CD14-positive monocyte (primary cell): ENCODE measurements at regions not wholly inside any gene's neighbourhood (a gene's known extent, or its start where the extent isn't known, plus 50 kb on each side); places are given as distances from the start of the nearest gene placed in this dataset.

ENCODE experiments used
- DNase-seq, 3 donors: peaks; one replicate each; pipeline ENCODE4 v3.0.0-alpha.2; 2011 to 2022
- H2AFZ ChIP-seq: 2 replicates; pipeline ENCODE4 v1.6.0; 2012; ENCODE audit warnings: mild to moderate bottlenecking, low read depth, low read length, inconsistent platforms; ENCODE audit not compliant: insufficient read depth, poor library complexity, severe bottlenecking
- H3K27ac ChIP-seq, 2 donors: 1 replicate in 1 of 2; 2 replicates in 1 of 2; pipeline ENCODE4 v1.5.1; 2012 to 2013; ENCODE audit warnings: low read length in 2 of 2, control low read depth in 1 of 2, inconsistent platforms in 1 of 2, low read depth in 1 of 2, mild to moderate bottlenecking in 1 of 2
- H3K27me3 ChIP-seq, 2 donors: one replicate each; pipeline versions ENCODE4 v1.6.0 to v1.6.1; 2011 to 2013; ENCODE audit warnings: low read length in 2 of 2; ENCODE audit not compliant: control insufficient read depth in 2 of 2, insufficient read depth in 2 of 2
- H3K36me3 ChIP-seq, 2 donors: replicated peaks in 1 of 2; 1 replicate in 1 of 2; 2 replicates in 1 of 2; pipeline versions ENCODE4 v1.5.1 to v1.6.1; 2012 to 2013; ENCODE audit warnings: low read length in 2 of 2, control low read depth in 1 of 2, inconsistent platforms in 1 of 2, mild to moderate bottlenecking in 1 of 2; ENCODE audit not compliant: insufficient read depth in 2 of 2, control insufficient read depth in 1 of 2
- H3K4me1 ChIP-seq, 2 donors: 1 replicate in 1 of 2; 2 replicates in 1 of 2; pipeline versions ENCODE4 v1.5.1 to v1.6.1; 2012 to 2013; ENCODE audit warnings: low read length in 2 of 2, control low read depth in 1 of 2, inconsistent platforms in 1 of 2, mild to moderate bottlenecking in 1 of 2, moderate library complexity in 1 of 2; ENCODE audit not compliant: insufficient read depth in 2 of 2, control insufficient read depth in 1 of 2
- H3K4me2 ChIP-seq: replicated peaks from 2 replicates; pipeline ENCODE3; 2012; ENCODE audit warnings: low read length, moderate library complexity, mild to moderate bottlenecking; ENCODE audit not compliant: poor library complexity, severe bottlenecking; ENCODE audit errors: extremely low read depth
- H3K4me3 ChIP-seq, 3 experiments: fragments of 200-600 bp in 1 of 3; sonication (generic) in 1 of 3; replicated peaks in 1 of 3; 1 replicate in 2 of 3; 2 replicates in 1 of 3; pipeline ENCODE4 v1.5.1; 2011 to 2013; ENCODE audit warnings: low read length in 3 of 3, mild to moderate bottlenecking in 3 of 3, control low read depth in 2 of 3, low read depth in 2 of 3, inconsistent platforms in 1 of 3, moderate library complexity in 1 of 3
- H3K79me2 ChIP-seq: 2 replicates; pipeline ENCODE4 v1.6.0; 2012; ENCODE audit warnings: mild to moderate bottlenecking, control low read depth, inconsistent platforms, low read length, moderate library complexity; ENCODE audit not compliant: insufficient read depth
- H3K9ac ChIP-seq: 2 replicates; pipeline ENCODE4 v1.6.0; 2017; ENCODE audit warnings: low read length, mild to moderate bottlenecking; ENCODE audit not compliant: insufficient read depth, poor library complexity, severe bottlenecking
- H3K9me3 ChIP-seq, 2 donors: replicated peaks in 1 of 2; 1 replicate in 1 of 2; 2 replicates in 1 of 2; pipeline versions ENCODE4 v1.5.1 to v1.6.1; 2012 to 2013; ENCODE audit warnings: low read length in 2 of 2, control low read depth in 1 of 2; ENCODE audit not compliant: control insufficient read depth in 1 of 2, insufficient read depth in 1 of 2
- H4K20me1 ChIP-seq: 2 replicates; pipeline ENCODE4 v1.6.0; 2012; ENCODE audit warnings: mild to moderate bottlenecking, low read length, control low read depth, moderate library complexity; ENCODE audit not compliant: insufficient read depth
- H3K27ac Mint-ChIP-seq, 7 donors: one replicate each; pipeline ENCODE4 v1.8.0; 2020; ENCODE audit warnings: mild to moderate bottlenecking in 7 of 7, mixed read lengths in 7 of 7, moderate library complexity in 6 of 7, inconsistent platforms in 2 of 7
- H3K27me3 Mint-ChIP-seq, 3 donors: one replicate each; pipeline ENCODE4 v1.8.0; 2021 to 2022; ENCODE audit warnings: low read depth in 3 of 3, mild to moderate bottlenecking in 3 of 3, mixed read lengths in 3 of 3, moderate library complexity in 3 of 3, inconsistent platforms in 1 of 3
- H3K36me3 Mint-ChIP-seq, 2 donors: one replicate each; pipeline ENCODE4 v1.8.0; 2020; ENCODE audit warnings: mixed read lengths in 2 of 2, inconsistent platforms in 1 of 2, mild to moderate bottlenecking in 1 of 2
- H3K4me1 Mint-ChIP-seq: one replicate; pipeline ENCODE4 v1.8.0; 2020; ENCODE audit warnings: mild to moderate bottlenecking, mixed read lengths
- H3K4me3 Mint-ChIP-seq, 2 donors: one replicate each; pipeline ENCODE4 v1.8.0; 2020; ENCODE audit warnings: mild to moderate bottlenecking in 2 of 2, mixed read lengths in 2 of 2, moderate library complexity in 1 of 2
- H3K9me3 Mint-ChIP-seq, 7 donors: one replicate each; pipeline ENCODE4 v1.8.0; 2020 to 2022; ENCODE audit warnings: mixed read lengths in 7 of 7, mild to moderate bottlenecking in 6 of 7, moderate library complexity in 6 of 7, inconsistent platforms in 2 of 7
- CTCF ChIP-seq: fragments of 200-600 bp; IDR thresholded peaks from one replicate; pipeline ENCODE4 v1.8.0; 2022; ENCODE audit warnings: antibody characterized with exemption, mild to moderate bottlenecking
- WGBS: methylation state at CpG from one replicate; pipeline ENCODE4 v1.1.5; 2013; ENCODE audit warnings: missing lambda C conversion rate; ENCODE audit not compliant: insufficient coverage; 5-methylcytosine and 5-hydroxymethylcytosine counted together
- intact Hi-C, 2 donors: fragments of 100-400 bp; cut with micrococcal nuclease; formaldehyde crosslinking; loops; one replicate each; pipeline versions ENCODE4 v1.15.0 to v1.15.1; 2023

- Histone ChIP-seq H3K4me2 (no peak overlapping the region), H3K36me3 (no peaks in the 10 kb centered on the region), H3K4me1 (no peaks in the 10 kb centered on the region), H3K9ac (no peak overlapping the region), H3K9me3 (peaks cover 0 to 4% of the 10 kb centered on the region in 2 donors), H4K20me1 (no peaks in the 10 kb centered on the region), H2AFZ (no peak overlapping the region), H3K27me3 (no peaks in the 10 kb centered on the region), H3K79me2 (no peaks in the 10 kb centered on the region), H3K4me3 (no peak overlapping the region), H3K27ac (no peak overlapping the region)
- Mint-ChIP-seq H3K4me1 (no peaks in the 10 kb centered on the region), H3K9me3 (peaks cover 0 to 6% (median 0%) of the 10 kb centered on the region in 7 donors), H3K27ac (no peak overlapping the region), H3K4me3 (no peak overlapping the region), H3K36me3 (no peaks in the 10 kb centered on the region), H3K27me3 (no peaks in the 10 kb centered on the region)
- TF ChIP-seq CTCF, result no peak
- no peak for DNase-seq
- intact Hi-C loops, result no loop called here
These were observed 788.5 kb upstream of the LRRTM1 start for GRCh38 chr2:81093031-81093430.

- H3K36me3 ChIP-seq, result no peaks in the 10 kb centered on the region
- H4K20me1 ChIP-seq, result no peaks in the 10 kb centered on the region
- no peak overlapping the region for H3K4me3 ChIP-seq
- no peak for TF ChIP-seq CTCF
- H3K4me3 Mint-ChIP-seq, result no peak overlapping the region
- H3K27me3 ChIP-seq, result no peaks in the 10 kb centered on the region
- no peaks in the 10 kb centered on the region for H3K27me3 Mint-ChIP-seq
- WGBS, result no CpG with 5 or more reads among the region's 3 CpGs
- intact Hi-C loops, result no loop called here
- no peak for DNase-seq
- H3K9me3 ChIP-seq, result peaks cover 0 to 4% of the 10 kb centered on the region in 2 donors
- no peak overlapping the region for H3K27ac ChIP-seq
- no peaks in the 10 kb centered on the region for H3K4me1 ChIP-seq
- H3K4me1 Mint-ChIP-seq, result no peaks in the 10 kb centered on the region
- H3K9me3 Mint-ChIP-seq, result peaks cover 0 to 5% (median 0%) of the 10 kb centered on the region in 7 donors
- H3K4me2 ChIP-seq, result no peak overlapping the region
- H3K9ac ChIP-seq, result no peak overlapping the region
- H3K27ac Mint-ChIP-seq, result no peak overlapping the region
- H2AFZ ChIP-seq, result no peak overlapping the region
- no peaks in the 10 kb centered on the region for H3K79me2 ChIP-seq
- no peaks in the 10 kb centered on the region for H3K36me3 Mint-ChIP-seq
These were observed 783.1 kb upstream of the LRRTM1 start for GRCh38 chr2:81087646-81088045.
